ENCODE measurements at regions not wholly inside any gene's neighbourhood (a gene's known extent, or its start where the extent isn't known, plus 50 kb on each side); places are given as distances from the start of the nearest gene placed in this dataset.

DNA sequence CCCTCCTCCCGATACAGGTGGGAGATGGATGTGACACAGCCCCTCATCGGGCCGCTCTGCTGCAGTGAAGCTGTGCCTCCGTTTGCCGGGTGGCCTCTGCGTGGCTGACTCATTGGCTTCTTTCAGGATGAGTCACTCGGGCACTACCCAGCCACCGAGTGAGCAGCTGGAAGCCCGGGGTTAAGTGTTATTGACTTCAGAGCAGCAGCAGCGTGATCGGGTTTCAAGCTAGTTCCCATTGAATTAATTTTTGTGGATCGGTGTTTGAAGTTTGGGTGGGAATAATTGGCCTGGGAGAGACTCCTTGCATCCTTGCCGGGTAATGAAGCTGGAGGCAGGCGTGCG lies 266.4 kb upstream of the IRX4 start:
- no peak for TF ChIP-seq CTCF (IDR thresholded peaks at IDR 0.05; ENCODE audit: insufficient read depth, low read depth, low read length)
- CTCF ChIA-PET = no interaction called here
- POLR2A ChIA-PET = no interaction called here

GRCh38 chr5:2148312-2149194 lies 265.8 kb upstream of the IRX4 start:
- H3K4me3 ChIP-seq (ENCODE audit: low read depth, low read length) = no peak overlapping the region
- no peaks in the 10 kb centered on the region for H3K27me3 ChIP-seq (ENCODE audit: control insufficient read depth, insufficient read depth, low read length)
- TF ChIP-seq CTCF (IDR thresholded peaks at IDR 0.05; ENCODE audit: insufficient read depth, low read depth, low read length) = no peak
- ChIA-PET POLR2A (no interaction called here), CTCF (no interaction called here)
- DNase-seq (ENCODE audit: low read depth) = no peak
- H3K36me3 ChIP-seq (ENCODE audit: control insufficient read depth, insufficient read depth, low read length) = no peaks in the 10 kb centered on the region

More for the DNA sequence above, 266.4 kb upstream of the IRX4 start:
- no peaks in the 10 kb centered on the region for H3K36me3 ChIP-seq (ENCODE audit: control insufficient read depth, insufficient read depth, low read length)
- no peak overlapping the region for H3K4me3 ChIP-seq (ENCODE audit: low read depth, low read length)
- H3K27me3 ChIP-seq (ENCODE audit: control insufficient read depth, insufficient read depth, low read length) = no peaks in the 10 kb centered on the region
- DNase-seq (ENCODE audit: low read depth) = no peak

DNA sequence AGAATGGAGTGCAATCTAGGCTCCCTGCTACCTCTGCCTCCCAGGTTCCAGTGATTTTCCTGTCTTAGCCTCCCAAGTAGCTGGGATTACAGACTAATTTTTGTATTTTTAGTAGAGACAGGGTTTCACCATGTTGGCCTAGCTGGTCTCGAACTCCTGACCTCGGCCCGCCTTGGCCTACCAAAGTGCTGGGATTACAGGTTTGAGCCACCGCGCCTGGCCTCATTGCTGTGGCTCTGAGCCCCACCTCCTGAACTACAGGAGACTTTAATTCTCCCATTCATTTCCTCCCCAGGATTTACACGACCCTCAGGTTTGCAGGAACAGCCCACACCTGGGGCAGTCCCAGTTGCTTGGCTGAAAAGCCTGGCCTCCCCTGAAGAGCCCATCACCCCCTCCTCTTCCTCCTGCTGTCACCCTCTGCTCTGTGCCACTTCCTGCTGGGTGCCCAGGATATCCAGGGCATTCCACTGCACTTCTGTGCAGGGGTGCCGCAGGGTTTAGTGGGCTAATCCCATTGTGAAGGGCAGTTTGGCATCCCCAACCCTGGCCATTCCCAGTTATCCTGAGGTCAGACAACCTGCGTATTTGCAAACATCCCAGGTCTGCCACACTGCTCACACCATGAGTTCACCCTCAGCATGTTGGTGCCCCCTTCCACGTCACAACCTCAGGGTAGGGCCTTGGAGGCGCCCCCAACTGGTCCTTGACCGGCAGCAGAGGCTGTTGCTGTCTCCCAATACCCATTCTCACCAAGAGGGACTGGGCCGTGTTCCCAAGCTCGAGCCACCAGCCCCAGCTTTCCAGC lies 265.0 kb upstream of the IRX4 start:
- ChIA-PET CTCF (no interaction called here), POLR2A (no interaction called here)
- TF ChIP-seq CTCF (IDR thresholded peaks at IDR 0.05; ENCODE audit: insufficient read depth, low read depth, low read length) = no peak
- Histone ChIP-seq H3K4me3 (ENCODE audit: low read depth, low read length) (no peak overlapping the region), H3K27me3 (ENCODE audit: control insufficient read depth, insufficient read depth, low read length) (no peaks in the 10 kb centered on the region), H3K36me3 (ENCODE audit: control insufficient read depth, insufficient read depth, low read length) (no peaks in the 10 kb centered on the region)
- no peak for DNase-seq (ENCODE audit: low read depth)

DNA sequence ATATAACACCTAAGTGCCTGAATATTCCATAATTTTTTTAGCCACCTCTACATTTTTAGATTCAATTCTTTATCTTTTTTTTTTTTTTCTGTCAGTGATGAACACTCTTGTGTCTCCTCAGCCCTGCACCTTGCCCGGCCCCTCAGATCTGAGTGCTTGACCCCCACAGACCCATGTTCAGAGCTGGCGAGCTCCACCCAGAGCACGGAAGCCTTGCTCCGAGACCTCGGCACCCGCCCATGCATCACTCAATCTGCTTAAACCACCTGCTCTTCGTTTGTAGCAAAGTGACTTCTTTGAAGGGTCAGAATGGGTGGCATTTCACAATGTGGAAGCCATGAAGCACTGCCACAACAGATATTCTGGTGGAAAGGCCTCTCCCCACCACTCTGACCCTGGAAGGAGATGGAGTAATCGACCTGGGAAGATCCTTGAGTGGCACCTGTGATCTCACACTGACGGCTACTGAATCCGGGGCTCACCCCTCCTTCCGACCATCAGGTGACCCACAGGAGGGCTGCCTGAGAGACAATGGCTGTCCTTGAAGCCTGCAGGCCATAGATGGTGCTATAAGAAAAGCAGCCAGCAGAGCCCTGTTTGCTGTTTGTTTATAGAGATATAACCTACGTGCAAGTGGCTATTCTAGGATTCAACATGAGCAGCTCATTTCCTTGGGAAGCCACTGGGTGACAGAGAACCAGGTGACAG lies 261.1 kb upstream of the IRX4 start:
- Histone ChIP-seq H3K4me3 (ENCODE audit: low read depth, low read length) (no peak overlapping the region), H3K36me3 (ENCODE audit: control insufficient read depth, insufficient read depth, low read length) (no peaks in the 10 kb centered on the region), H3K27me3 (ENCODE audit: control insufficient read depth, insufficient read depth, low read length) (no peaks in the 10 kb centered on the region)
- ChIA-PET CTCF (no interaction called here), POLR2A (no interaction called here)
- DNase-seq (ENCODE audit: low read depth) = no peak
- no peak for TF ChIP-seq CTCF (IDR thresholded peaks at IDR 0.05; ENCODE audit: insufficient read depth, low read depth, low read length)

DNA sequence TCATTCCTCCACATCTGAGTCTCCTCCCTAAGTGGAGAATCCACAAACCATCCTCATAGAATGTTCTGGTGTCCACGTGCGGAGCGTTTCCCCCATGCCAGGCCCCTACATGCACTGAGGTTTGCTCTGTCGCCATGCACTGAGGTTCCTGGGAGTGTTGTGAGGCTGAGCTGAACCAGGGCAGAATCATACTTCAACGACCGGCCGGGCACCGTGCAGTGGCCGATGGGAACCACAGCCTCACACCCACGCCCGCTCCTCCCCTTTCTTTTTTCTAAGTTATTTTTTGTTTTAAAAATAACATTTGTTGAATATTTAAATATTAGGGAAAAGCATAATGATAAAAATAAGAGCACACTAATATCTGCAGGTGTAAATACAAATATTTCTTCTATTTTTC lies 260.4 kb upstream of the IRX4 start:
- DNase-seq (ENCODE audit: low read depth) = no peak
- Histone ChIP-seq H3K4me3 (ENCODE audit: low read depth, low read length) (no peak overlapping the region), H3K27me3 (ENCODE audit: control insufficient read depth, insufficient read depth, low read length) (no peaks in the 10 kb centered on the region), H3K36me3 (ENCODE audit: control insufficient read depth, insufficient read depth, low read length) (no peaks in the 10 kb centered on the region)
- ChIA-PET POLR2A (no interaction called here), CTCF (no interaction called here)
- no peak for TF ChIP-seq CTCF (IDR thresholded peaks at IDR 0.05; ENCODE audit: insufficient read depth, low read depth, low read length)

All from BJ (cell line).